ENCODE measurements at regions not wholly inside any gene's neighbourhood (a gene's known extent, or its start where the extent isn't known, plus 50 kb on each side); places are given as distances from the start of the nearest gene placed in this dataset.

- no peak for TF ChIP-seq CTCF (IDR thresholded peaks at IDR 0.05)
- TF ChIP-seq POLR2A (IDR thresholded peaks at IDR 0.05): no peak
Observed at GRCh38 chr11:134532921-134533421, 120.9 kb upstream of the B3GAT1 start.

Data from prostate gland (tissue), 2 donors.